SK-N-MC (cell line): ENCODE measurements at regions not wholly inside any gene's neighbourhood (a gene's known extent, or its start where the extent isn't known, plus 50 kb on each side); places are given as distances from the start of the nearest gene placed in this dataset.
"Not testable (repeated sequence)": the region's sequence is repeated elsewhere in the genome, so short reads cannot be mapped to it uniquely, and the experiment has no call there.

ENCODE experiments used
- DNase-seq: peaks from one replicate; pipeline ENCODE4 v3.0.0-alpha.2; 2011; ENCODE audit warnings: low read depth, low spot score
- H3K27ac ChIP-seq: fragments of 200-600 bp; sonication (generic); 2 replicates; pipeline ENCODE4 v1.5.1; 2016; ENCODE audit warnings: mixed run types
- H3K36me3 ChIP-seq: fragments of 200-600 bp; sonication (generic); 2 replicates; pipeline ENCODE4 v1.6.1; 2017; ENCODE audit warnings: antibody characterized with exemption, low read length, mixed read lengths; ENCODE audit not compliant: insufficient read depth
- H3K4me3 ChIP-seq: fragments of 200-600 bp; sonication (generic); 2 replicates; pipeline ENCODE4 v1.5.1; 2016
- H3K9ac ChIP-seq: fragments of 200-600 bp; sonication (generic); 2 replicates; pipeline ENCODE4 v1.8.0; 2017; ENCODE audit warnings: mixed run types, mixed read lengths; ENCODE audit not compliant: insufficient read length
- H3K9me3 ChIP-seq: fragments of 200-600 bp; sonication (generic); 2 replicates; pipeline ENCODE4 v1.6.1; 2017; ENCODE audit warnings: low read depth, mild to moderate bottlenecking, antibody characterized with exemption, low read length, moderate library complexity, mixed read lengths
- EZH2 ChIP-seq: fragments of 200-600 bp; sonication (generic); IDR thresholded peaks from one replicate; pipeline ENCODE4 v1.6.1; 2017; ENCODE audit warnings: antibody characterized with exemption
- FOXP2 ChIP-seq: optimal IDR thresholded peaks from 2 replicates; pipeline ENCODE3; 2011; ENCODE audit warnings: mild to moderate bottlenecking, moderate library complexity; ENCODE audit not compliant: insufficient read depth; ENCODE audit errors: extremely low read length, control extremely low read depth
- POLR2AphosphoS5 ChIP-seq: IDR thresholded peaks from 2 replicates; pipeline ENCODE4 v1.6.1; 2012; ENCODE audit warnings: mild to moderate bottlenecking, low read depth, low read length, borderline replicate concordance

- Histone ChIP-seq H3K36me3 (no peaks in the 10 kb centered on the region), H3K9me3 (no peaks in the 10 kb centered on the region), H3K27ac (no peak overlapping the region), H3K4me3 (no peak overlapping the region), H3K9ac (no peak overlapping the region)
- TF ChIP-seq EZH2: no peak
- no peak for TF ChIP-seq FOXP2
- no peak for TF ChIP-seq POLR2AphosphoS5
- no peak for DNase-seq
These were observed 191.3 kb upstream of the KCNJ3 start for GRCh38 chr2:154507186-154507585.

GRCh38 chr2:154518872-154519271 is 179.6 kb upstream of the KCNJ3 start:
- H3K27ac ChIP-seq: no peak overlapping the region
- DNase-seq: no peak
- no peak overlapping the region for H3K4me3 ChIP-seq
- H3K9me3 ChIP-seq: no peaks in the 10 kb centered on the region
- no peaks in the 10 kb centered on the region for H3K36me3 ChIP-seq
- H3K9ac ChIP-seq: no peak overlapping the region
- TF ChIP-seq POLR2AphosphoS5 (no peak), EZH2 (no peak), FOXP2 (no peak)

GRCh38 chr2:154520951-154521350 is 177.5 kb upstream of the KCNJ3 start:
- not testable (repeated sequence) for H3K36me3 ChIP-seq, H3K9me3 ChIP-seq

GRCh38 chr2:154526234-154526633 is 172.3 kb upstream of the KCNJ3 start:
- no peak for DNase-seq
- TF ChIP-seq EZH2: no peak
- no peak for TF ChIP-seq FOXP2
- no peak for TF ChIP-seq POLR2AphosphoS5
- H3K9me3 ChIP-seq: no peaks in the 10 kb centered on the region
- no peak overlapping the region for H3K9ac ChIP-seq
- H3K36me3 ChIP-seq: no peaks in the 10 kb centered on the region
- H3K27ac ChIP-seq: no peak overlapping the region
- no peak overlapping the region for H3K4me3 ChIP-seq

More at GRCh38 chr2:154520951-154521350, 177.5 kb upstream of the KCNJ3 start:
- not testable (repeated sequence) for DNase-seq, H3K27ac ChIP-seq, H3K9ac ChIP-seq, H3K4me3 ChIP-seq

GRCh38 chr2:154527962-154528361 is 170.5 kb upstream of the KCNJ3 start:
- no peak overlapping the region for H3K4me3 ChIP-seq
- no peaks in the 10 kb centered on the region for H3K36me3 ChIP-seq
- H3K9ac ChIP-seq: no peak overlapping the region
- no peak overlapping the region for H3K27ac ChIP-seq
- no peak for DNase-seq
- no peak for TF ChIP-seq POLR2AphosphoS5
- no peak for TF ChIP-seq EZH2
- no peak for TF ChIP-seq FOXP2
- H3K9me3 ChIP-seq: no peaks in the 10 kb centered on the region

GRCh38 chr2:154532004-154532403 is 166.5 kb upstream of the KCNJ3 start:
- H3K4me3 ChIP-seq: no peak overlapping the region
- H3K9me3 ChIP-seq: no peaks in the 10 kb centered on the region

GRCh38 chr2:154532763-154533162 is 165.7 kb upstream of the KCNJ3 start:
- no peak for TF ChIP-seq EZH2
- no peak for TF ChIP-seq FOXP2
- no peak for TF ChIP-seq POLR2AphosphoS5
- no peak overlapping the region for H3K4me3 ChIP-seq
- no peak overlapping the region for H3K9ac ChIP-seq
- DNase-seq: no peak
- H3K9me3 ChIP-seq: no peaks in the 10 kb centered on the region
- no peak overlapping the region for H3K27ac ChIP-seq
- H3K36me3 ChIP-seq: no peaks in the 10 kb centered on the region

More at GRCh38 chr2:154532004-154532403, 166.5 kb upstream of the KCNJ3 start:
- H3K9ac ChIP-seq: no peak overlapping the region
- no peaks in the 10 kb centered on the region for H3K36me3 ChIP-seq
- TF ChIP-seq POLR2AphosphoS5: no peak
- TF ChIP-seq FOXP2: no peak
- no peak for TF ChIP-seq EZH2
- no peak for DNase-seq
- no peak overlapping the region for H3K27ac ChIP-seq

GRCh38 chr2:154533300-154533940 is 165.1 kb upstream of the KCNJ3 start:
- TF ChIP-seq EZH2 (no peak), FOXP2 (no peak), POLR2AphosphoS5 (no peak)
- no peaks in the 10 kb centered on the region for H3K36me3 ChIP-seq
- DNase-seq: no peak

GRCh38 chr2:154537024-154537423 is 161.5 kb upstream of the KCNJ3 start:
- Histone ChIP-seq H3K27ac (no peak overlapping the region), H3K36me3 (no peaks in the 10 kb centered on the region), H3K9me3 (no peaks in the 10 kb centered on the region), H3K9ac (no peak overlapping the region), H3K4me3 (no peak overlapping the region)
- no peak for TF ChIP-seq POLR2AphosphoS5
- no peak for TF ChIP-seq FOXP2
- no peak for TF ChIP-seq EZH2
- DNase-seq: no peak

More at GRCh38 chr2:154533300-154533940, 165.1 kb upstream of the KCNJ3 start:
- Histone ChIP-seq H3K4me3 (no peak overlapping the region), H3K27ac (no peak overlapping the region), H3K9me3 (no peaks in the 10 kb centered on the region), H3K9ac (no peak overlapping the region)
